ENCODE measurements at regions not wholly inside any gene's neighbourhood (a gene's known extent, or its start where the extent isn't known, plus 50 kb on each side); places are given as distances from the start of the nearest gene placed in this dataset.

- TF ChIP-seq NAIF1 (CRISPR knock-in tag; IDR thresholded peaks at IDR 0.05; ENCODE audit: borderline replicate concordance) (no peak), RBAK (CRISPR knock-in tag; IDR thresholded peaks at IDR 0.05) (no peak), NFE2L2 (IDR thresholded peaks at IDR 0.05; ENCODE audit: low read length) (no peak), RAD21 (CRISPR knock-in tag; IDR thresholded peaks at IDR 0.05) (no peak)
Observed at GRCh38 chr15:31517711-31518110, 191.1 kb downstream of the KLF13 start (continued).

- H4K20me1 ChIP-seq (ENCODE audit: insufficient read depth, low read length), result no peaks in the 10 kb centered on the region
- no peak for ATAC-seq
- no peak for DNase-seq (ENCODE audit: low spot score)
- no peak overlapping the region for H3K27ac ChIP-seq (ENCODE audit: extremely low read length, insufficient read depth, low read length)
- ChIA-PET CTCF (ENCODE audit: low intra/inter-chr PET ratio, low total read pairs) (no interaction called here), POLR2A (no interaction called here)
- no peak overlapping the region for H2AFZ ChIP-seq (ENCODE audit: low read length)
- H3K27me3 ChIP-seq (ENCODE audit: control insufficient read depth in 1 of 2, insufficient read depth in 2 of 2, low read length in 2 of 2), result no peaks in the 10 kb centered on the region; a peak in 1 of 5 replicates
- H3K4me1 ChIP-seq (ENCODE audit: insufficient read depth, low read length), result no peaks in the 10 kb centered on the region
- H3K36me3 ChIP-seq (replicated peaks in 1 of 2; ENCODE audit: control insufficient read depth in 1 of 2, insufficient read depth in 2 of 2, low read length in 2 of 2), result no peaks in the 10 kb centered on the region
- H3K79me2 ChIP-seq (ENCODE audit: insufficient read depth, low read length), result no peaks in the 10 kb centered on the region
- no peak overlapping the region for H3K4me2 ChIP-seq (ENCODE audit: low read depth, low read length)
- no peak overlapping the region for H3K4me3 ChIP-seq (replicated peaks in 1 of 3; ENCODE audit: insufficient read depth in 1 of 3, low read depth in 2 of 3, low read length in 3 of 3)
- no peak overlapping the region for H3K9ac ChIP-seq (ENCODE audit: insufficient read depth, low read depth, low read length)
- in situ Hi-C loops (cut with HindIII; ENCODE audit: extremely low pct_ligation_motif_present, low pct_unique_long_range_greater_than_20kb), result no loop called here
- no TSS peak for BruUV-seq (replicated peaks)
- no peak for FAIRE-seq
- WGBS (ENCODE audit: low lambda C conversion rate), result 48% methylated on average over 4 of the region's 4 CpGs
- no peaks in the 10 kb centered on the region for H3K9me3 ChIP-seq (ENCODE audit: low read length)
- intact Hi-C loops (cut with micrococcal nuclease; ENCODE audit: unreplicated experiment), result no loop called here
- no peak for TF ChIP-seq HHEX (CRISPR knock-in tag; IDR thresholded peaks at IDR 0.05)
- TF ChIP-seq TIGD3 (CRISPR knock-in tag; IDR thresholded peaks at IDR 0.05; ENCODE audit: borderline replicate concordance), result no peak
- TF ChIP-seq SRY (CRISPR knock-in tag; IDR thresholded peaks at IDR 0.05), result no peak
- TF ChIP-seq ZNF552 (CRISPR knock-in tag; IDR thresholded peaks at IDR 0.05; ENCODE audit: borderline replicate concordance), result no peak
- no peak for TF ChIP-seq SALL1 (CRISPR knock-in tag; IDR thresholded peaks at IDR 0.05)
- TF ChIP-seq ZNF775 (CRISPR knock-in tag; IDR thresholded peaks at IDR 0.05; ENCODE audit: borderline replicate concordance), result no peak
- TF ChIP-seq IRX3 (CRISPR knock-in tag; IDR thresholded peaks at IDR 0.05; ENCODE audit: borderline replicate concordance, low read depth), result no peak
- no peak for TF ChIP-seq ZNF710 (CRISPR knock-in tag; IDR thresholded peaks at IDR 0.05; ENCODE audit: borderline replicate concordance)
- TF ChIP-seq GPBP1L1 (CRISPR knock-in tag; IDR thresholded peaks at IDR 0.05), result no peak
- TF ChIP-seq MLXIP (CRISPR knock-in tag; IDR thresholded peaks at IDR 0.05; ENCODE audit: borderline replicate concordance), result no peak
Observed at GRCh38 chr15:31522028-31522427, 195.4 kb downstream of the KLF13 start.

Measured in HepG2 (cell line).